G401.6 (cell line): ENCODE measurements at regions not wholly inside any gene's neighbourhood (a gene's known extent, or its start where the extent isn't known, plus 50 kb on each side); places are given as distances from the start of the nearest gene placed in this dataset.

ENCODE experiments used
- FAIRE-seq: peaks from 2 replicates; lab custom pipeline; 2012; peaks lifted over from hg19 to GRCh38; lab: Jason Lieb, UNC

DNA sequence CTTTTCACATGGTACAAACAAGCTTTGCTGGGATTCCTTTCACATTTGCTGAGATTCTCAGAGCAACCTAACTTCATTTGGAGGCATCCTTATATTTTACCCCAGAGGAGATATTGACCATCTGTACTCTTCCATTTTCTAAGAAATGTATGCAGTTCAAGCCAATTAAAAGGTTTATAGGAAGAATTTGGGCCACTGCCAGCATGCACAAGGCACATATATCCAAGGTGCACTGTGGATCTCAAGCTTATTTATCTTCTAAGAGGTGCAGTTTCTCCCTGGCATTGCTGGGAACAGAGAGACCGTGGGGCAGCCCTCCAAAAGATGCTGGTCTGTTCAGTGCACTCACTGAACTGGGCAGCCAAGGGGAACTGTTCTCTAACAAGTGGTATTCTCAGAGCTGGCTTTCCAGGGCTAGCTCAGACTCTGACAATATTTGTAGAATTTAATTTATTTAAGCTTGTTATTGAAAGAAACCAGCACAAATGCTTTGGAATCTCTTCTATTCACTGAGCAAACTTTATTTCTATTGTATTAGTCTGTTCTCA, 213.3 kb downstream of the TENT4A start:
- no peak for FAIRE-seq

GRCh38 chr5:6936031-6936430, 222.8 kb downstream of the TENT4A start:
- no peak for FAIRE-seq

DNA sequence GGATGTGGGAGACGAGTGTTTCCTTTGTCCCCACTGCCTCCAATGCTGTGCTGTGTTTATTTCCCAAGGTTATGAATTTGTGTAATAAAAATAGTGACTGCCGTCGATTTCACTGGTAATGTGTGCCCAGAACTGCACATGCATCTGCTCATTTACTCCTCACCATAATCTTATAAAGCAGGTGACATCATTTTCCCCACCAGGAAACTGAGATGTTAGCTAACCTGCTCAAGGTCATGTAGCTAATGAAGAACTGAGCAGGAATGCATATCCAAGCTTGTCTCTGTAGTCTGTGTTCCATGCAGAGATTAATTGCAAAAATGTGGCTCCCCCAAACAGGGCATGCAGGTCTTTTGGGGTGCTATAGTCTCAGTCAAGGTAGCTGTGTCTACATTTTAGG, 224.4 kb downstream of the TENT4A start:
- no peak for FAIRE-seq

DNA sequence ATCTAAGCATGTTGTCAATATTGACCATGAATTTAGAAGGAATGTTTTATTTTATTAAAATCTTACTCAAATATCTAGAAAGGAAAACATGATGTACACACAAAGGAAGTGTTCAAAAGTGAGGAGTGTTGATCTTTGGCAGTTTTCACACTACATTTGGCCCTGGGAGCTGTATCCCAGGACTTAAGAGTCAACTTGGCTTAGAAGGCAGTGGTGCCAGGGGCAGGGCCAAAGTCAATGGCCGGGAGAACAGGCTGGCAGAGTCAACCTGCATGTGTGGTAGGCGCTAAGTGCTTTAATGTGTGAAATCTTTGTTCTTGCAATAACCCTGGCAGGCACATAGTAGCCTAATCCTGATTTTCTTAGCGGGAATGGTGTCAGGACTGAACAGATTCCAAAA, 228.4 kb downstream of the TENT4A start:
- no peak for FAIRE-seq

DNA sequence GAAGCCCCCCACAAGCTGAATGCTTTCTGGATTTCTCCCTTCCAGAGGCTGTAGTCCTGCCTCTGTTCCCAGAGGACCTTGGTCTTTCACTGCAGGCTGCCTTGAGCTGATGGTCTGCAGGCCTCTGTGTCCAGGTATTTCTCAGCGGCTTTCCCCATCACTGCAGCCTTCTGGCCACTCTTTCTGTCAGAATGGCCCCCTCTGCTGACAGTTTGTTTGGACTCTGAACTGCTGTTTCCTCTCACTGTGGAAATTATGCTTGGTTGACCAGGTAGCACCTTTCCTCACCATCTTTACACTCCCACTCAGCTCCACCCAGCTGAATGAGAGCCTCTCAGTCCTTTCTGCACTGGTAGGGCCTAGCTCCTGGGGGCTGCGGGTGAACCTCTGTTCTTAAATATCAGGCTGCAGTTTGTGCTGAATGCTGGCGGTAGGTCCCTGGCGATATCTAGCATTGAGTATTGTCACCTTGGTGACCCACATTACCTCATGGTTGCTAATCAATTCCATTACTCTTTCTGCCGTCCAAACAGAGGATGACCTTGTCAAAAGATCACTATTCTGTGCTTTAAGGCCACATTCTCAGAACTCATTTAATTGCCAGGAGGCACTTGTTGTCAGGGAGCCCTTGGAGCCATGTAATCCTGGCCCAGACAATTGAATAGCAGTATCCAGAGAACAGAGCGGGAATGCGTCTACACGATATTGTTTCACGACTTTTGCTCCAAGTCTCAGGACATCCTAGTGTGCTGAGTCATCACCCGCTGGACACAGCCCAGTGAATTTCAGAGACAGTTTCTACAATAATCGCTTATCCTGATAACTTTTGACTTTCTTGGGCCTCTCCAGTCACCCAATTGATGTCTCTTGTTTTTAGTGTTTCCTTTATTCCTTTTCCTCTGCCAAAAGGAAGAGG, 230.2 kb downstream of the TENT4A start:
- no peak for FAIRE-seq

DNA sequence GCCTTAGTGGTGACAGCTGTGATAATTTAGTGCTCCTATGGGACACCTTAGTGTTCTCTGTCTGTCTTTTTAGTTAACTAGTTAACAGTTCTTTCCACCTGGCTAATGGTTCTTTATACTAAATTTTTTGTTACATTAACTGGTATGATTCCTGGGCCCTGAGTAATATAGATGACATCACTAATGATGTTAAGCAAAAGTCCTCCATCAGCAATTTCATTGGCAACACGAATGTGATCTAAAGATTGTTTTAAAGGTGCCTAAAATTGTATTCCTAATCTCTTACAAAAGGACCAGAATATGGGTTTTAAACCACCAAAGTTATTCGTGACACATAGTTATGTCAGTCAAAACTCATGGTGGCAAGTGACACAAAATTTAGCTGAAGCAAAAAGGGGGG, 235.3 kb downstream of the TENT4A start:
- FAIRE-seq, result no peak

DNA sequence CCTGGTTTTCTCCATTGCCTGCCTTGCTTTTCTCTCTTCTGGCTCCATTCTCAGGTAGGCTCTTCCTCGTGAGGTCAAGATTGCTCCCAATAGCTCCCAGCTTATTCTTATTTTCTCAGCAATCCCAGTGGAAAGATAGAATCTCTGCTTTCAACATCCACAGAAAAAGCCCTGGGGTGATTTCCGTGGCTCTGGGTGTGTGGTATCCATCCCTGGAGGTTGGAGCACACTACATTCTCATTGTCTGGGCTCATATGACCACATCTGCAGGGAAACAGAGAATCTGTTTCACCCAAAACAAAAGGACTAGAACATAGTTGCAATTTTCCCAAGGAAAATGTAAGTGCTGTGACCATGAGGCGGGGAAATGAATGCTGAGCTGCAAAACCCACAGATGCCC, 236.0 kb downstream of the TENT4A start:
- no peak for FAIRE-seq

GRCh38 chr5:6950250-6950649, 237.0 kb downstream of the TENT4A start:
- FAIRE-seq, result no peak

- FAIRE-seq, result no peak
These were observed 237.6 kb downstream of the TENT4A start for GRCh38 chr5:6950860-6951259.

DNA sequence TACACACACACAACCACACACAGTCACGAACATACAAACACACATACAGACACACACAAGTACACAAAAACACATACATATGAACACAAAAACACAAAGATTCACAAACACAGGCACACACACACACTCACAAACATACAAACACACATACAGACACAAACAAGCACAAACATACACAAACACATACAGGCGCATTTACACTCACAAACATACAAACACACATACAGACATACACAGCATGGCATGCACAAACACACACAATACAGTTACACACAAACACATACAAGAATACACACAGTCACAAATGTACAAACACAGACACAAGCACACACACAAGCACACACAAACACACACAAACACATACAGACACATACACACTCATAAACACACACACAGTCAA, 247.9 kb downstream of the TENT4A start:
- FAIRE-seq, result no peak

- no peak for FAIRE-seq
These were observed 248.8 kb downstream of the TENT4A start for GRCh38 chr5:6961837-6962635.

DNA sequence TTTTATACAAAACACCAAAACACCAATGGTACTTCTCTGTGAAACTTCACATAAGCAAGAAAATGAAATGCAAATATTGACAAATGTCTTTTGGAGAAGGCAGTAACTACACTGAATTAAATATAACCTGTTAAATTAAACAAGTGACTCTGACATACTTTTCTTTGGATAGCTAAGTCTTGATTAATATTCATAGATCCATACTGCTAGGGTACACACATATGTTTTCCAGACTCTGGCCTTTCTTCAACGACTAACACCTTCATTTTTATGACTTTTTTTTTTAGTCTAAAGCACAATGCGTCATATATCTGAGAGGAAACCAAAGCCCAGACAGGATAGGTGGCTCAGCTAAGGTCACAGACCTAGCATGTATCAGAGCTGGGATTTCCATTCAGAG, 263.7 kb downstream of the TENT4A start:
- no peak for FAIRE-seq

GRCh38 chr5:6979061-6979460, 265.8 kb downstream of the TENT4A start:
- no peak for FAIRE-seq

- no peak for FAIRE-seq
These were observed 276.0 kb downstream of the TENT4A start for GRCh38 chr5:6989230-6989629.

DNA sequence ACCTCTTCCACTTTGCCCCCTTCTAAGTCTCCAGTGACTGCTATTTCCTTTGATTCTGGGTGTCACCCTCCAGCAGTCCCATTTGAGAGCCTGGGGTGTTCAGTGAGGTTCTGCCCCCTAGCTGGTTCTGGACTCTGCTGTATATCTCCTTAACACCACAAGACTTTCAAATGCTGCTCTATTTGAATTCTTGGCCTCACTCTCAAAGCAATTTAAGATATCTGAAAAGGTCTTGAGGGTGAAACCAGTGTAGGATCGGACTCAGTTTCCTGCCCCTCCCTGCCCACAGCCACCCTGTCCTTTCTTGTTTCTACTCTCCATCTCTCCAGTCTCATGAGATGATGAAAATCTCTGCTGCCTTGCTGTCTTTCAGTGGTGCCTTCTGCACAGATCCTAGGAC, 280.9 kb downstream of the TENT4A start:
- FAIRE-seq, result no peak

GRCh38 chr5:6995115-6995514, 281.9 kb downstream of the TENT4A start:
- no peak for FAIRE-seq

DNA sequence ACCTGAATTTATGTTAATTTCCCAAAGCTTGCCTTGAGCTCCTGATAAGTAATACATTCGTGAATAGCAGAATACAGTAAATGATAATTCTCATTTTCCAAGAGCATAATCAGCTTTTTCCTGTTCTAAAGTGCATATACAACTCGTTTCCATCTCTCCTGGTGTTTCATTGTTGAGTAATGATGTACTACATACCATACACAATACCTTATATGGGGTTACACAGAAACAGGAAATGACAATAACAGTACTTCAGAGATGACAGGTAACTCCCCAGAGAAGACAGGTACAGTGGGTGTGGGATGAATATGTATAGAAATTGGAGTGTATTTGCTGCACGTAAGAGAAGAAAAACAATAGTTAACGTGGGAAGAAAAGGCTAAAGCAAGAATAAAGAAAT, 287.1 kb downstream of the TENT4A start:
- FAIRE-seq, result no peak

DNA sequence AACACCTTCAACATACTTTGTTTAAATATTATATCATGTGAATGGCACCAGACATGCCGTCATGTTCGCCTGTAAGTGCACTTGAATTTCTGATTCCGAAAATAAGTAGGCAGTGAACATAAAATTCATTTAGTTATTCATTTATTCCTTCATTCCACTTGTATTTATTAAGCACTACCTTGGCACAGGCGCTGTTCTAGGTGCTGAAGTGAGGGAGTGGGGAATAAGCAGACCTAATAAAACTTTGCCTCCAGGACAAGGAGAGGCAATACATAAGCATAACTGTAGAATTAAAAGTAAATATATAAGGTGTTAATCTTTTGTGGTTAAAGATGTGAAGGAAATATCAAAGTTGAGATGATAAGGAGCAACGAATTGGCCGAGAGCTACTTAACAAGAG, 297.4 kb downstream of the TENT4A start:
- no peak for FAIRE-seq

DNA sequence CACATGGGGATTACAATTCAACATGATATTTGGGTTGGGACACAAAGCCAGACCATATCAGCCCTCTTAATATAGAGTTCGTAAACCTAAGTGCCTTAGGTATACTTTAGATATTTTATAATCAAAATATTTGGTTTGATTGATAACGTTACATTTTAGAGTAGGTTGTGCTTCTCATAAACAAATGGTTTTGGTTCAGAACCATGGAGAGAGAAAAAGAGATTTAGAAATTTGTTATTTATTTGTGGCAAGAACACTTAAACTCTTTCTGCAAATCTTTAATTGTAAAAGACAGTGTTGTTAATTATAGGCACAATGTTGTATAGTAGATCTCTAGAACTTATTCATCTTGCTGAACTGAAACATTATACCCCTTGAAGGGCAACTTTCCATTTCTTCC, 298.8 kb downstream of the TENT4A start:
- FAIRE-seq, result no peak

DNA sequence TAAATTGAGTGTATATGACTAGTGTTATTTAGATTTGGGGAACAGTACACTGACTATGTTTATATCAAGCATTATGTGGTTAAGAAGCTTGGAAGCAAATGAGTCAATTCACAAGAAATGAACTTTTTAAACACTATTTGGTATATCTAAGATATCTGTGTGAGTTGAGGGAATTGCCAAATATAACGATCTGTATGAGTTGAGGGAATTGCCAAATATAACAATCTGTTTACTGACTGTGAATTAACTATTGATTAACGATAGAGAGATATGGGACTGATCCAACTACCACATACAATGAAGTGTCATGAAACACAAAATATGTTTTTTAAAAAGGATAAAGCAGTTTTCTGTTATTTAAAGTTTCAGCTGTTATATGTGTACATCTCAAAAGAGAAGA, 301.4 kb downstream of the TENT4A start:
- no peak for FAIRE-seq

- FAIRE-seq, result no peak
These were observed 302.5 kb downstream of the TENT4A start for GRCh38 chr5:7015586-7016256.

DNA sequence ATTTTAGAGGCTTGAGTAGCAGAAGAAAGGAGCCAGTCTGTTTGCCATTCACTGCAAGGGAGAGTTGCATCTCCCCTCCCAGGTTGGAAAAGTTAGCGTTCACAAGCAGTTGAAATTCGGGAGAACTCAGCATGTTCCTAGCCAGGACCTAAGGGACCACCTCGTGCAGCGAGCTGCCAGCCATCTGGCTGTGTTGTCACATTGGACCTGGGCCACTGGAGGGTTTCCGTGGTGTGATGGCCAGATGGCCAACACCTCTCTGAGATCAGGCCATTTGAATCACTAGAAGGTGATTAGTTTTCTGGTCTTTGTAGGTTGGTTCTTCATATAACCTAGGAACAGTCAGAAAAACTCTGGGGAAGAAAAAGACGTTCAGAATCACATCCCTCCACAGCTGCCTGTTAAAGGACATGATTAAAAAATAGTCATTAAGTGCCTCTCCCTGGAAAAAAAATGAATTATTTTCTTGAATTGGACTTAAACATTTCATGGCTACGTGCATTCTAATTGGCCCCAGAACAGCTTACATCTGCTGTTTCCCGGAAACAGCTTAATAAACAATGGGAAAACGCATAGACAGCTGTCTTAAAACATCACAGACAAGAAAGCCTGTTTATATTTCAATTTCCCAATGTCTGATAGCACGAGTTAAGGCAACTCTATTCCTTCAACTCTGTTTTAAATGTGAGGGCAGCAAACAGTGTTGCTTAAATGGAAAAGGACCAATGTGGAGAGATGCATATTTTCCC, 303.9 kb downstream of the TENT4A start:
- FAIRE-seq, result no peak
